Stomach (tissue), 8 donors: ENCODE measurements at regions not wholly inside any gene's neighbourhood (a gene's known extent, or its start where the extent isn't known, plus 50 kb on each side); places are given as distances from the start of the nearest gene placed in this dataset.
"Not testable (repeated sequence)": the region's sequence is repeated elsewhere in the genome, so short reads cannot be mapped to it uniquely, and the experiment has no call there.

Source experiments
- DNase-seq, 2 donors: peaks; one replicate each; pipeline versions ENCODE4 v3.0.0 to v3.0.0-alpha.2; 2013 to 2019
- H3K27ac ChIP-seq, 5 donors: fragments of 200-600 bp in 4 of 5; sonication (generic) in 4 of 5; one replicate each; pipeline ENCODE4 v1.5.1; 2013 to 2019; ENCODE audit warnings: mild to moderate bottlenecking in 1 of 5, moderate library complexity in 1 of 5
- H3K27me3 ChIP-seq, 3 donors: fragments of 200-600 bp; sonication (generic); one replicate each; pipeline ENCODE4 v1.5.1; 2017 to 2019; ENCODE audit warnings: mixed run types in 1 of 3
- H3K36me3 ChIP-seq, 4 donors: fragments of 200-600 bp; sonication (generic); 1 replicate in 3 of 4; 2 replicates in 1 of 4; pipeline ENCODE4 v1.5.1; 2016 to 2019
- H3K4me1 ChIP-seq, 4 donors: fragments of 200-600 bp; sonication (generic); one replicate each; pipeline ENCODE4 v1.5.1; 2016 to 2019
- H3K4me3 ChIP-seq, 4 donors: fragments of 200-600 bp; sonication (generic) in 3 of 4; one replicate each; pipeline ENCODE4 v1.5.1; 2016 to 2019; ENCODE audit warnings: mild to moderate bottlenecking in 1 of 4
- H3K9me3 ChIP-seq, 4 donors: fragments of 200-600 bp; sonication (generic); one replicate each; pipeline ENCODE4 v1.5.1; 2016 to 2019
- CTCF ChIP-seq, 7 experiments: fragments of 450-650 bp in 4 of 7; fragments of 200-600 bp in 3 of 7; sonication (generic) in 3 of 7; IDR thresholded peaks; one replicate each; pipeline ENCODE4 v1.5.1; 2016 to 2019; ENCODE audit warnings: antibody characterized with exemption in 7 of 7, control low read depth in 2 of 7, mild to moderate bottlenecking in 1 of 7
- EP300 ChIP-seq: sonication (generic); formaldehyde crosslinking; IDR thresholded peaks from one replicate; pipeline ENCODE4 v1.6.1; 2017; ENCODE audit warnings: antibody characterized with exemption
- POLR2A ChIP-seq, 4 donors: fragments of 450-650 bp; IDR thresholded peaks; one replicate each; pipeline ENCODE4 v1.6.1; 2016; ENCODE audit warnings: antibody characterized with exemption in 4 of 4, control low read depth in 2 of 4, mild to moderate bottlenecking in 1 of 4, moderate library complexity in 1 of 4
- POLR2AphosphoS5 ChIP-seq, 3 donors: sonication (generic); formaldehyde crosslinking; IDR thresholded peaks; one replicate each; pipeline ENCODE4 v1.6.1; 2016; ENCODE audit warnings: antibody characterized with exemption in 3 of 3
- WGBS, 5 donors: extraction: QIAGEN DNeasy Blood & Tissue Kit in 3 of 5; methylation state at CpG; one replicate each; pipeline versions ENCODE4 v1.1.5 to v1.1.7; 2013 to 2018; 5-methylcytosine and 5-hydroxymethylcytosine counted together
- intact Hi-C: fragments of 100-400 bp; cut with DNase I; formaldehyde crosslinking; loops from one replicate; pipeline ENCODE4 v1.15.1; 2023; ENCODE audit warnings: low total_unique reads
- donor health status: healthy with polysubstance abuse.
- donor health status: Bipolar disorder and iron deficiency.
- donor health status: healthy.

GRCh38 chr2:58601017-58601416 lies 359.9 kb upstream of the FANCL start:
- Histone ChIP-seq H3K4me3 (no peak overlapping the region), H3K36me3 (no peaks in the 10 kb centered on the region), H3K27me3 (no peaks in the 10 kb centered on the region), H3K27ac (no peak overlapping the region), H3K9me3 (no peaks in the 10 kb centered on the region), H3K4me1 (no peaks in the 10 kb centered on the region)
- WGBS, 5 donors = 80 to 93% (median 86%) methylated on average over 2 of the region's 2 CpGs
- no peak for DNase-seq
- intact Hi-C loops = no loop called here
- no peak for TF ChIP-seq EP300
- no peak for TF ChIP-seq CTCF (IDR thresholded peaks at IDR 0.05)
- no peak for TF ChIP-seq POLR2A (IDR thresholded peaks at IDR 0.05)
- no peak for TF ChIP-seq POLR2AphosphoS5 (IDR thresholded peaks at IDR 0.05)

- intact Hi-C loops = no loop called here
- no peak for DNase-seq
- Histone ChIP-seq H3K36me3 (no peaks in the 10 kb centered on the region), H3K27ac (no peak overlapping the region), H3K9me3 (no peaks in the 10 kb centered on the region), H3K4me3 (no peak overlapping the region), H3K4me1 (no peaks in the 10 kb centered on the region), H3K27me3 (no peaks in the 10 kb centered on the region)
- TF ChIP-seq EP300 (no peak), POLR2A (IDR thresholded peaks at IDR 0.05) (no peak), CTCF (IDR thresholded peaks at IDR 0.05) (no peak), POLR2AphosphoS5 (IDR thresholded peaks at IDR 0.05) (no peak)
- 64 to 80% (median 73%) methylated on average over 3 of the region's 3 CpGs for WGBS, 5 donors
Observed at GRCh38 chr2:58598171-58598570, 357.0 kb upstream of the FANCL start.

DNA sequence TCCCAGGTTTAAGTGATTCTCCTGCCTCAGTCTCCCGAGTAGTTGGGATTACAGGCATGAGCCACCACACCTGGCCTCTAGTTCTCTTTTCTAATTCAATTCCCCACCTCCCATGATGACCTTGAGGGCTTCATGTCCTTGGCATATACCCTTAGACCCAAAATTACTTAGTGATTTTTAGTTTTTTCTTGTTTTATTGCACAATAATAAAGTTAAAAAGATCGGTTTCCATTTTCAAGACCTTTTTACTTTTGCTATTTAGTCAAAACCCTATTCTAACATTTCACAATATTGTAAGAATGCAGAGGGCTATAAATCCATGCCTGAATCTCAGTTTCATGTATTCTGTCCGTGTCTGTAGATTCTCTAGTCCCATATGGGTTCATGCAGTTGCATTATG lies 354.6 kb upstream of the FANCL start:
- Histone ChIP-seq H3K4me3 (no peak overlapping the region), H3K4me1 (no peaks in the 10 kb centered on the region), H3K36me3 (no peaks in the 10 kb centered on the region), H3K27ac (no peak overlapping the region), H3K9me3 (no peaks in the 10 kb centered on the region), H3K27me3 (no peaks in the 10 kb centered on the region)
- DNase-seq = no peak
- no peak for TF ChIP-seq CTCF (IDR thresholded peaks at IDR 0.05)
- no peak for TF ChIP-seq POLR2A (IDR thresholded peaks at IDR 0.05)
- no peak for TF ChIP-seq EP300
- no peak for TF ChIP-seq POLR2AphosphoS5 (IDR thresholded peaks at IDR 0.05)
- intact Hi-C loops = no loop called here
- 43 to 69% (median 64%) methylated on average over 3 of the region's 3 CpGs for WGBS, 5 donors

DNA sequence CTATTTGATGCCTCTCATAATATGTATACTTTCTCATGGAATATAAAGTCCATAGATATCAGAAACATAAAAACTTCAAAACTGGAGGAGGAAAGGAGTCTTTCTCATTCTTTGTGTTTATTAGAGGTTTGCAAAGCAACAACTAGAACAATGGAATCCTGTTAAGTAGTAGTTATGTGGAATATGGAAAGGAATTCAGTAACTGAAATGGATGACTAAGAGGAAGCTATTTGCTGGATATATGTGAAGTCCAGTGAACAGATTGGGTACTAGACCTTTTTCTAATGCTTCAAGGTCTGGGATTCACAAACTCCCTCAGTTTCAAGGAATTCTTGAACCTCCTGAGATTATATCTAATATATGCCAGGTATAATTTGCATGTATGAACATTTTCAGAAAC lies 353.6 kb upstream of the FANCL start:
- Histone ChIP-seq H3K27me3 (no peaks in the 10 kb centered on the region), H3K4me3 (no peak overlapping the region), H3K36me3 (no peaks in the 10 kb centered on the region), H3K4me1 (no peaks in the 10 kb centered on the region), H3K27ac (no peak overlapping the region), H3K9me3 (no peaks in the 10 kb centered on the region)
- DNase-seq = no peak
- TF ChIP-seq POLR2AphosphoS5 (IDR thresholded peaks at IDR 0.05) = no peak
- no peak for TF ChIP-seq EP300
- TF ChIP-seq POLR2A (IDR thresholded peaks at IDR 0.05) = no peak
- intact Hi-C loops = no loop called here

DNA sequence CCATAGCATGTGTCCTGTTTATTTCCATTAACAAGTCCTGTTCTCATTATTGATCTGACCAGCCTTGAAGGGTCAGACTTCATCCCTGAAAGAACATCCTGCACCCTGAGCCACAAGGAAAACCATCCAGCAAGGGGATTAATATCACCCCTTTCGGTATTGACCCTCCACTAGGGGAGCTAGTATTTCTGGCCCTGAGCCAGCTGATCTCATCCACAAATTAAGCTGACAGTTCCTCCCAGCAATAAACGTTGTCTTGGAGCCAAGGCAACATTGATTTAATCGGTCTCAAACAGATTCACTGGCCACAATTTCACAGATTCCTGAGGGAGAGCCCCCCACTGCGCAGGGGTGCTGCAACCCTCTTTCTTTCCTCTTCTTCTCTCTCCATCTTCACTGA lies 353.1 kb upstream of the FANCL start:
- intact Hi-C loops = no loop called here
- no peaks in the 10 kb centered on the region for H3K4me1 ChIP-seq
- H3K36me3 ChIP-seq = no peaks in the 10 kb centered on the region
- peak in 1 of 2 donors; percentile 6 for DNase-seq
- no peaks in the 10 kb centered on the region for H3K9me3 ChIP-seq
- H3K27ac ChIP-seq = no peak overlapping the region
- no peaks in the 10 kb centered on the region for H3K27me3 ChIP-seq
- no peak for TF ChIP-seq POLR2A (IDR thresholded peaks at IDR 0.05)
- no peak for TF ChIP-seq EP300
- no peak for TF ChIP-seq CTCF (IDR thresholded peaks at IDR 0.05)
- no peak for TF ChIP-seq POLR2AphosphoS5 (IDR thresholded peaks at IDR 0.05)
- H3K4me3 ChIP-seq = no peak overlapping the region
- 49 to 59% (median 58%) methylated on average over 4 of the region's 4 CpGs for WGBS, 5 donors

DNA sequence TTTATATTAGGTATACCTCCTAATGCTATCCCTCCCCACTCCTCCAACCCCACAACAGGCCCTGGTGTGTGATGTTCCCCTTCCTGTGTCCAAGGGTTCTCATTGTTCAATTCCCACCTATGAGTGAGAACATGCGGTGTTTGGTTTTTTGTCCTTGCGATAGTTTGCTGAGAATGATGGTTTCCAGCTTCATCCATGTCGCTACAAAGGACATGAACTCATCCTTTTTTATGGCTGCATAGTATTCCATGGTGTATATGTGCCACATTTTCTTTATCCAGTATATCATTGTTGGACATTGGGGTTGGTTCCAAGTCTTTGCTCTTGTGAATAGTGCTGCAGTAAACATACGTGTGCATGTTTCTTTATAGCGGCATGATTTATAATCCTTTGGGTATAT lies 345.1 kb upstream of the FANCL start:
- DNase-seq, H3K4me3 ChIP-seq, H3K9me3 ChIP-seq, intact Hi-C loops, H3K27me3 ChIP-seq, H3K4me1 ChIP-seq, H3K27ac ChIP-seq, H3K36me3 ChIP-seq: not testable (repeated sequence)
- WGBS, 5 donors = 92 to 98% (median 96%) methylated on average over 3 to 5 of the region's 5 CpGs
